ENCODE measurements at regions not wholly inside any gene's neighbourhood (a gene's known extent, or its start where the extent isn't known, plus 50 kb on each side); places are given as distances from the start of the nearest gene placed in this dataset.

DNA sequence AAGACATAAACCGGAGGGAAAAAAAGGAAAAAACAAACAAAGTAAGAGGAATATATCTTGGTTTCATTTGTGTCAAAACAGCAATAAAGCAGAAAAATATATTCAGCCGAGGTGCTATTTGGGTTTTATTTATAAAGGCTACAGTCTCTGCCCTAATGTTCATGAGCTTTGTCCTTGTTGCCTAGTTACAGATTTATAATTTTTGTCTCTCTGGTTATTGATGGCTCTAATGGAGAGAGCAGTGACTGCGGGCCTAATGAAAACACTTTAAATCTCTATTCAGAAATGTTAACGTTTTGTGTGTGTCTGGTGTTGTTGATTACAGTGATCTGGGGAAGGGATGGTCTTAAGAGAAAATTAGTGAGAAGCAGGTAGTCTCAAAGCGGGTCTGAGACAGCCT, 854.0 kb upstream of the LRRTM1 start:
- TF ChIP-seq, protein P1, sequence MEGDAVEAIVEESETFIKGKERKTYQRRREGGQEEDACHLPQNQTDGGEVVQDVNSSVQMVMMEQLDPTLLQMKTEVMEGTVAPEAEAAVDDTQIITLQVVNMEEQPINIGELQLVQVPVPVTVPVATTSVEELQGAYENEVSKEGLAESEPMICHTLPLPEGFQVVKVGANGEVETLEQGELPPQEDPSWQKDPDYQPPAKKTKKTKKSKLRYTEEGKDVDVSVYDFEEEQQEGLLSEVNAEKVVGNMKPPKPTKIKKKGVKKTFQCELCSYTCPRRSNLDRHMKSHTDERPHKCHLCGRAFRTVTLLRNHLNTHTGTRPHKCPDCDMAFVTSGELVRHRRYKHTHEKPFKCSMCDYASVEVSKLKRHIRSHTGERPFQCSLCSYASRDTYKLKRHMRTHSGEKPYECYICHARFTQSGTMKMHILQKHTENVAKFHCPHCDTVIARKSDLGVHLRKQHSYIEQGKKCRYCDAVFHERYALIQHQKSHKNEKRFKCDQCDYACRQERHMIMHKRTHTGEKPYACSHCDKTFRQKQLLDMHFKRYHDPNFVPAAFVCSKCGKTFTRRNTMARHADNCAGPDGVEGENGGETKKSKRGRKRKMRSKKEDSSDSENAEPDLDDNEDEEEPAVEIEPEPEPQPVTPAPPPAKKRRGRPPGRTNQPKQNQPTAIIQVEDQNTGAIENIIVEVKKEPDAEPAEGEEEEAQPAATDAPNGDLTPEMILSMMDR (IDR thresholded peaks at IDR 0.05; ENCODE audit: low read length): no peak
- TF ChIP-seq EZH2 (IDR thresholded peaks at IDR 0.05; ENCODE audit: borderline replicate concordance, low read length): no peak
